ENCODE measurements at regions not wholly inside any gene's neighbourhood (a gene's known extent, or its start where the extent isn't known, plus 50 kb on each side); places are given as distances from the start of the nearest gene placed in this dataset.

GRCh38 chr16:9186061-9186460 is 94.6 kb downstream of the HAPSTR1 start:
- intact Hi-C loops (cut with DNase I), result no loop called here
- H3K27ac ChIP-seq, result no peak overlapping the region
- H3K27me3 ChIP-seq, result no peaks in the 10 kb centered on the region
- 78 to 87% methylated on average over 3 of the region's 3 CpGs for WGBS, 2 donors
- H3K36me3 ChIP-seq, result no peaks in the 10 kb centered on the region
- H3K4me3 ChIP-seq (replicated peaks in 1 of 3), result no peak overlapping the region
- TF ChIP-seq CTCF (IDR thresholded peaks at IDR 0.05) (no peak), POLR2A (IDR thresholded peaks at IDR 0.05) (no peak)
- no peaks in the 10 kb centered on the region for H3K9me3 ChIP-seq
- no peak for DNase-seq
- no peaks in the 10 kb centered on the region for H3K4me1 ChIP-seq

GRCh38 chr16:9188721-9189120 is 97.3 kb downstream of the HAPSTR1 start:
- 81 to 82% methylated on average over 3 of the region's 3 CpGs for WGBS, 2 donors
- Histone ChIP-seq H3K27ac (no peak overlapping the region), H3K9me3 (no peaks in the 10 kb centered on the region), H3K4me1 (no peaks in the 10 kb centered on the region), H3K4me3 (replicated peaks in 1 of 3) (no peak overlapping the region), H3K36me3 (no peaks in the 10 kb centered on the region), H3K27me3 (no peaks in the 10 kb centered on the region)
- intact Hi-C loops (cut with DNase I), result no loop called here
- TF ChIP-seq CTCF (IDR thresholded peaks at IDR 0.05) (no peak), POLR2A (IDR thresholded peaks at IDR 0.05) (no peak)
- DNase-seq, result no peak

- TF ChIP-seq POLR2A (IDR thresholded peaks at IDR 0.05), result no peak
- TF ChIP-seq CTCF (IDR thresholded peaks at IDR 0.05), result no peak
- intact Hi-C loops (cut with DNase I), result no loop called here
- no peak overlapping the region for H3K27ac ChIP-seq
- no peaks in the 10 kb centered on the region for H3K9me3 ChIP-seq
- H3K36me3 ChIP-seq, result no peaks in the 10 kb centered on the region
- no peaks in the 10 kb centered on the region for H3K4me1 ChIP-seq
- H3K4me3 ChIP-seq (replicated peaks in 1 of 3), result no peak overlapping the region
- H3K27me3 ChIP-seq, result no peaks in the 10 kb centered on the region
- DNase-seq, result no peak
Measured at GRCh38 chr16:9191274-9191850, 99.9 kb downstream of the HAPSTR1 start.

- H3K27me3 ChIP-seq, result no peaks in the 10 kb centered on the region
- H3K4me3 ChIP-seq (replicated peaks in 1 of 3), result no peak overlapping the region
- no peaks in the 10 kb centered on the region for H3K36me3 ChIP-seq
- DNase-seq, result no peak
- 70 to 79% methylated on average over 4 of the region's 4 CpGs for WGBS, 2 donors
- no peaks in the 10 kb centered on the region for H3K4me1 ChIP-seq
- H3K27ac ChIP-seq, result no peak overlapping the region
- no peak for TF ChIP-seq POLR2A (IDR thresholded peaks at IDR 0.05)
- TF ChIP-seq CTCF (IDR thresholded peaks at IDR 0.05), result no peak
- intact Hi-C loops (cut with DNase I), result no loop called here
- H3K9me3 ChIP-seq, result no peaks in the 10 kb centered on the region
Measured at GRCh38 chr16:9192746-9193145, 101.3 kb downstream of the HAPSTR1 start.

- Histone ChIP-seq H3K4me3 (replicated peaks in 1 of 3) (no peak overlapping the region), H3K9me3 (no peaks in the 10 kb centered on the region), H3K27ac (no peak overlapping the region), H3K4me1 (no peaks in the 10 kb centered on the region), H3K27me3 (no peaks in the 10 kb centered on the region), H3K36me3 (no peaks in the 10 kb centered on the region)
- WGBS, 2 donors, result 52 to 73% methylated on average over 5 to 6 of the region's 6 CpGs
- intact Hi-C loops (cut with DNase I), result no loop called here
- DNase-seq, result no peak
- TF ChIP-seq CTCF (IDR thresholded peaks at IDR 0.05) (no peak), POLR2A (IDR thresholded peaks at IDR 0.05) (no peak)
Measured at GRCh38 chr16:9195287-9195686, 103.8 kb downstream of the HAPSTR1 start.

Measured in thyroid gland (tissue), 4 donors.